IPS DF 6.9 (cell line): ENCODE measurements at regions not wholly inside any gene's neighbourhood (a gene's known extent, or its start where the extent isn't known, plus 50 kb on each side); places are given as distances from the start of the nearest gene placed in this dataset.
A peak's percentile ranks its signal among the peaks of the same experiment; 100 is the strongest.

Source experiments
- DNase-seq: peaks from one replicate; pipeline ENCODE4 v3.0.0-alpha.2; 2013; ENCODE audit warnings: low read depth, low spot score
- H3K27ac ChIP-seq: one replicate; pipeline ENCODE4 v1.5.1; 2013; ENCODE audit warnings: low read length, control low read depth
- H3K27me3 ChIP-seq: 2 replicates; pipeline ENCODE4 v1.6.1; 2013; ENCODE audit warnings: mild to moderate bottlenecking, low read length; ENCODE audit not compliant: control insufficient read depth, insufficient read depth
- H3K36me3 ChIP-seq: 2 replicates; pipeline ENCODE4 v1.6.1; 2013; ENCODE audit warnings: low read length; ENCODE audit not compliant: control insufficient read depth, insufficient read depth
- H3K4me1 ChIP-seq: 2 replicates; pipeline ENCODE4 v1.6.1; 2013; ENCODE audit warnings: low read length; ENCODE audit not compliant: control insufficient read depth, insufficient read depth
- H3K4me3 ChIP-seq: 2 replicates; pipeline ENCODE4 v1.5.1; 2013; ENCODE audit warnings: mild to moderate bottlenecking, low read length
- H3K9me3 ChIP-seq: 2 replicates; pipeline ENCODE4 v1.6.1; 2013; ENCODE audit warnings: low read length, inconsistent platforms; ENCODE audit not compliant: control insufficient read depth, insufficient read depth
- WGBS: extraction: QIAGEN DNeasy Blood & Tissue Kit; methylation state at CpG from one replicate; pipeline ENCODE4 v1.1.7; 2013; ENCODE audit warnings: mixed read lengths, missing lambda C conversion rate; ENCODE audit not compliant: insufficient read length, insufficient coverage; 5-methylcytosine and 5-hydroxymethylcytosine counted together

GRCh38 chr4:134666640-134667039 lies 465.1 kb upstream of the PABPC4L start:
- Histone ChIP-seq H3K9me3 (no peaks in the 10 kb centered on the region), H3K36me3 (no peaks in the 10 kb centered on the region), H3K27me3 (no peaks in the 10 kb centered on the region), H3K4me3 (no peak overlapping the region), H3K4me1 (no peaks in the 10 kb centered on the region), H3K27ac (no peak overlapping the region)
- no CpG with 5 or more reads among the region's 4 CpGs for whole genome bisulfite sequencing
- DNase-seq: no peak

GRCh38 chr4:134665429-134665828 lies 463.8 kb upstream of the PABPC4L start:
- Histone ChIP-seq H3K27me3 (no peaks in the 10 kb centered on the region), H3K36me3 (no peaks in the 10 kb centered on the region), H3K27ac (no peak overlapping the region), H3K4me3 (no peak overlapping the region), H3K4me1 (no peaks in the 10 kb centered on the region), H3K9me3 (no peaks in the 10 kb centered on the region)
- WGBS: no CpG with 5 or more reads among the region's 2 CpGs
- no peak for DNase-seq

- WGBS: no CpG with 5 or more reads among the region's 1 CpG
- no peaks in the 10 kb centered on the region for H3K9me3 ChIP-seq
- no peaks in the 10 kb centered on the region for H3K27me3 ChIP-seq
- DNase-seq: no peak
- no peaks in the 10 kb centered on the region for H3K36me3 ChIP-seq
- H3K4me1 ChIP-seq: no peaks in the 10 kb centered on the region
- no peak overlapping the region for H3K27ac ChIP-seq
- no peak overlapping the region for H3K4me3 ChIP-seq
Observed at GRCh38 chr4:134663742-134664141, 462.2 kb upstream of the PABPC4L start.

DNA sequence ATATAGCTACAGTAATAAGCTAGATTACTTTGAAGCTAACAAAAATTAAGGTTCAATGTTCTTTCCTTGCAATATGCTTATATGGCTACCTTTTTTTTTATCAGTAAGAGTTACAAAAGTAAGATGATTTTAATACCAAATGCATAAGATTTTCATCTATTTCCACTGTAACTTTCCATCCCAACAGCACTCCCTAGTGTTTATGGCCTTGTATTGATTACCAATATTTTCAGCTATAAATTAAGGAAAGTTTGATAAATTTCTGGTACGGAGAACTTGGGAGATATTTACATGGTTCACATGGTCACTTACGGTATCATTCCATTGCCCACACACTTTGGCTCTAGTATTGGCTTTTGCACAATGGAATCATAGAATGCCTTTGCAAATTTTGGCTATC lies 448.9 kb upstream of the PABPC4L start:
- no CpG with 5 or more reads among the region's 2 CpGs for WGBS
- no peak overlapping the region for H3K27ac ChIP-seq
- DNase-seq: no peak
- no peaks in the 10 kb centered on the region for H3K4me1 ChIP-seq
- no peaks in the 10 kb centered on the region for H3K27me3 ChIP-seq
- no peak overlapping the region for H3K4me3 ChIP-seq
- no peaks in the 10 kb centered on the region for H3K36me3 ChIP-seq
- H3K9me3 ChIP-seq: no peaks in the 10 kb centered on the region

DNA sequence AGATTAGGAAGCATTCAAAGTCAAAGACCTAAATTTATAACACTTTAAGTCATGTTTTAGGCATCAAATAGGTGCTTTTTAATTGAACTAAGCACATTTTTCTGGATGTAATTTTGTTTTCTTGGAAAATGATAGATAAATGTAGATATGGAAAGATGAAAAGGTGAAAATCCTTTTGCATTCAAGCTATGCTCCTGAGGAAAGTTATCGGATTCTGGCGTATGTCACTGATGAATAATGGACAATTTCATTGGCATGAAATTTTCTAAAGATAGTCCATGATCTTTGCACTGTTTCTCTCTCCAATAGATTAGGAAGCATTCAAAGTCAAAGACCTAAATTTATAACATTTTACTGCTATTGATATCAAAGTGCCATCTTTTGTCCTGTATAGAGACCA lies 444.2 kb upstream of the PABPC4L start:
- H3K27me3 ChIP-seq: no peaks in the 10 kb centered on the region
- H3K36me3 ChIP-seq: no peaks in the 10 kb centered on the region
- no peaks in the 10 kb centered on the region for H3K4me1 ChIP-seq
- no peak for DNase-seq
- no CpG with 5 or more reads among the region's 2 CpGs for WGBS
- H3K9me3 ChIP-seq: no peaks in the 10 kb centered on the region
- H3K4me3 ChIP-seq: no peak overlapping the region
- H3K27ac ChIP-seq: no peak overlapping the region

DNA sequence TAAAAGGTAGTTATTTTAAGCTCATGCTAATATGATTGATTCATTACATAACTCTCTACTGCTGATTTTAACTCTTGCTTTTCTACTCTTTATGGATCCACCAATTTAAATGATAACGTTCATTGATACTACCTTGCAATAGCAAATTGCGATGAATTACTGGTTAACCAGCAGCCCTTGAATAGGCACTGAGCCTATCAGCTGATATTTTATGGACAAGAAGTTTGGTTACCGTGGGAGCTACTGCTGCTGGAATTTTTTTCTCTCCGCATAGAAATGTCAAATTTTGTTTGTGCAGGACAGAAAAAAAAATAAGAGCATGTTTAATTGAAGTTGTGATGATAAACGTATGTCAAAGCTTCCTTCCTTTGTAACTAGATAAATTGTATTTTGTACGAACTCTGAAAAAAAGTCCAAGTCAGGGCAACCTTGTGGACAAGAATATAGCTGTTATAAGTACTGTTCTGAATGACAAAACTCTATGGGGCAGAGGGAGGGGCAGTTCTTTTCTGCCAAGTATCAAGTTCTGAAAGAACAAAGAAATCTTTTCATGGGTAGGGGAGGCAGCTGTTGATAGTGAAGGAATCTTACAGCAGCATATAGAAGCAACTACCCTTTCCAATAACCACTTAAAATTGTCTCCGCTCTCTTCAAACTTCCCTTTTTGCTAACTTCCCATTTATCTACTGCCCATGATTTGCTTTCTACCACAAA lies 434.9 kb upstream of the PABPC4L start:
- no peaks in the 10 kb centered on the region for H3K36me3 ChIP-seq
- no peak overlapping the region for H3K27ac ChIP-seq
- no peaks in the 10 kb centered on the region for H3K27me3 ChIP-seq
- H3K4me1 ChIP-seq: no peaks in the 10 kb centered on the region; the same call in 1 of the 2 replicates
- H3K9me3 ChIP-seq: no peaks in the 10 kb centered on the region
- no CpG with 5 or more reads among the region's 7 CpGs for WGBS
- no peak overlapping the region for H3K4me3 ChIP-seq
- DNase-seq: no peak

- Histone ChIP-seq H3K4me3 (no peak overlapping the region), H3K4me1 (no peaks in the 10 kb centered on the region), H3K9me3 (no peaks in the 10 kb centered on the region), H3K27me3 (no peaks in the 10 kb centered on the region), H3K27ac (no peak overlapping the region), H3K36me3 (no peaks in the 10 kb centered on the region)
- DNase-seq: no peak
- WGBS: no CpG with 5 or more reads among the region's 7 CpGs
Observed at GRCh38 chr4:134634301-134634700, 432.7 kb upstream of the PABPC4L start.

DNA sequence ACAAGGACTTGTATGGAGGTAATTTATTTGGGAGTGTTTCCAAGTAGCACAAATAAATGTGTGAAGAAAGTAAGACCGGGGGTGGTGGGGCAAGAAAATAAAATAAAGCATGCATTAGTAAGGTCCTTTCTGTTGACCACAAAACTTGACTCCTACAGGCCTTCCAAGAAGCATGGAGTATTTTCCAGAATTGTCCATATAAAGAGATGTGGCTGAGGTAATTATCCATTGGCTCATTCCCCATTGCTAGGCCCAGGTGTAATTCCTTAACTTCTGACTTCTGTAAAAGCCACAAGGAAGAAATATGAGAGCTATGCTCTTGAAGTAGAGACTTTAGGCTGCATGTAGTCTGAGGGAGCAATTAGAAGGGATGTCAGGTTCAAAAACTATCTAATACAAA lies 430.5 kb upstream of the PABPC4L start:
- Histone ChIP-seq H3K4me1 (no peaks in the 10 kb centered on the region), H3K36me3 (no peaks in the 10 kb centered on the region), H3K9me3 (no peaks in the 10 kb centered on the region), H3K27me3 (no peaks in the 10 kb centered on the region), H3K4me3 (no peak overlapping the region), H3K27ac (no peak overlapping the region)
- no CpG with 5 or more reads among the region's 1 CpG for WGBS
- DNase-seq: no peak

GRCh38 chr4:134628066-134628465 lies 426.5 kb upstream of the PABPC4L start:
- no peak for DNase-seq
- H3K27me3 ChIP-seq: no peaks in the 10 kb centered on the region
- no peaks in the 10 kb centered on the region; the same call in 1 of the 2 replicates for H3K4me1 ChIP-seq
- H3K27ac ChIP-seq: no peak overlapping the region
- no peaks in the 10 kb centered on the region for H3K36me3 ChIP-seq
- no peaks in the 10 kb centered on the region for H3K9me3 ChIP-seq
- no peak overlapping the region for H3K4me3 ChIP-seq

DNA sequence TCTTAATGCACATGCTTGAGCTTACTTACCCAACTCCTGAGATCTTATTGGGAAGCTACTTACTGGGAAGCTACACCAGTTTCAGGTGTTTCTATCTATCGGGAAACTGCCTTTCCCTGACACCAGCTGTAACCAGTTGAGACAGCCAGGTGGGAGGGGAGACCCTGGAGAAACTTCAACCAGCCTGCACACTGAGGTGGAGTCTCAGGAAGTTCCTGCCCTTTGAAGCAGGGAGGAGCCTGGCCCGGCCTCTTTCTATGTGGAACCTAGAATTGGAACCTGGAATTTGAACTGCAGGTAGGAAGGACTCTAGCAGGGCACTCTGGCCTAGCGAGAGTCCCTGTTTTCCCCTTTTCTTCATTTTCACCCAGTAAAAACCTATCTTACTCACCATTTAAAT lies 425.8 kb upstream of the PABPC4L start:
- no CpG with 5 or more reads among the region's 3 CpGs for WGBS
- Histone ChIP-seq H3K36me3 (no peaks in the 10 kb centered on the region), H3K27me3 (no peaks in the 10 kb centered on the region), H3K4me1 (no peaks in the 10 kb centered on the region; the same call in 1 of the 2 replicates), H3K9me3 (no peaks in the 10 kb centered on the region), H3K4me3 (no peak overlapping the region), H3K27ac (no peak overlapping the region)
- DNase-seq: no peak

DNA sequence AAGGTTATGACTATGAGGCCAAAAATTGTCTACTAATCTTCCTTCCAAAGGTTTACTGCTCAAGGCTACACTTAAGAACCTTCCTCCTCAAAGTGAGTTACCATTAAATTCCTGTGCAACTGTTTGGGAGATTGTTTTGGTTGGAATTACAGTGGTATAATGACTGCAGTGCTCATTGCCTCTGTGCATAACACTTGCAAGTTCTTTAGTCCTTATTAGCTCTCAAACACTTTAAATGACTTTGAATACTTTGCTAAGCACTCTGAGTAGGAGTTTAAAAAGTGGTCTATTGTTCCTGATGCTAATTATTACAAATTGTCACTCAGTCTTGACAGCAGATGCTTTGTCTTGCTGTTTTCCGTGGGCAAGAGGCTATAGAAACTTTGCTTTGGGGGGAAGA lies 422.8 kb upstream of the PABPC4L start:
- H3K27me3 ChIP-seq: no peaks in the 10 kb centered on the region
- no peaks in the 10 kb centered on the region; the same call in 1 of the 2 replicates for H3K4me1 ChIP-seq
- DNase-seq: peak; percentile 16
- H3K36me3 ChIP-seq: no peaks in the 10 kb centered on the region
- H3K4me3 ChIP-seq: no peak overlapping the region
- no CpG with 5 or more reads among the region's 1 CpG for WGBS
- no peaks in the 10 kb centered on the region for H3K9me3 ChIP-seq
- peak overlapping the region; percentile 99 for H3K27ac ChIP-seq
